SK-N-SH treated with all-trans-retinoic acid at 6 μM for 48 hours (cell line): ENCODE measurements at regions not wholly inside any gene's neighbourhood (a gene's known extent, or its start where the extent isn't known, plus 50 kb on each side); places are given as distances from the start of the nearest gene placed in this dataset.

Source experiments
- ATAC-seq: fragments of 200-7000 bp; cut with Tn5 transposase; 3 replicates; pipeline ENCODE4 v1.9.1; 2020; ENCODE audit warnings: mild to moderate bottlenecking, moderate library complexity
- ARNTL ChIP-seq: fragments of 450-650 bp; formaldehyde crosslinking; IDR thresholded peaks from 2 replicates; pipeline ENCODE4 v1.5.0; 2020; ENCODE audit warnings: low read depth, mild to moderate bottlenecking, moderate library complexity, borderline replicate concordance
- BACH2 ChIP-seq: fragments of 250-450 bp; sonication (Bioruptor Pico); IDR thresholded peaks from 2 replicates; pipeline ENCODE4 v1.9.0; 2021; ENCODE audit warnings: mild to moderate bottlenecking, borderline replicate concordance
- CSDC2 ChIP-seq: fragments of 250-450 bp; sonication (Bioruptor Pico); IDR thresholded peaks from 2 replicates; pipeline ENCODE4 v1.5.0; 2020; ENCODE audit warnings: mild to moderate bottlenecking, moderate library complexity
- CSRNP3 ChIP-seq: fragments of 250-450 bp; sonication (Bioruptor Pico); IDR thresholded peaks from 2 replicates; pipeline ENCODE4 v1.5.1; 2021; ENCODE audit warnings: mild to moderate bottlenecking, moderate library complexity
- ESRRG ChIP-seq: fragments of 250-450 bp; sonication (Bioruptor Pico); IDR thresholded peaks from 2 replicates; pipeline ENCODE4 v1.6.1; 2021; ENCODE audit warnings: mild to moderate bottlenecking
- ISL1 ChIP-seq: fragments of 250-450 bp; sonication (Bioruptor Pico); IDR thresholded peaks from 2 replicates; pipeline ENCODE4 v2.1.2; 2022; ENCODE audit warnings: mild to moderate bottlenecking, moderate library complexity
- OSR1 ChIP-seq: fragments of 250-450 bp; sonication (Bioruptor Pico); IDR thresholded peaks from 2 replicates; pipeline ENCODE4 v1.8.0; 2022; ENCODE audit warnings: moderate library complexity, mild to moderate bottlenecking, inconsistent platforms
- POU6F1 ChIP-seq: fragments of 250-450 bp; sonication (Bioruptor Pico); IDR thresholded peaks from 2 replicates; pipeline ENCODE4 v1.8.0; 2021; ENCODE audit warnings: low read depth, mild to moderate bottlenecking, moderate library complexity, borderline replicate concordance
- PPARA ChIP-seq: fragments of 250-450 bp; sonication (Bioruptor Pico); IDR thresholded peaks from 2 replicates; pipeline ENCODE4 v1.5.0; 2020; ENCODE audit warnings: mild to moderate bottlenecking, borderline replicate concordance
- RARB ChIP-seq: fragments of 250-450 bp; sonication (Bioruptor Pico); IDR thresholded peaks from 2 replicates; pipeline ENCODE4 v1.8.0; 2021; ENCODE audit warnings: mild to moderate bottlenecking, moderate library complexity
- SNAI2 ChIP-seq: fragments of 250-450 bp; sonication (Bioruptor Pico); IDR thresholded peaks from 2 replicates; pipeline ENCODE4 v1.5.0; 2020; ENCODE audit warnings: mild to moderate bottlenecking, moderate library complexity
- TCF4 ChIP-seq: fragments of 250-450 bp; sonication (Bioruptor Pico); IDR thresholded peaks from 2 replicates; pipeline ENCODE4 v1.8.0; 2021; ENCODE audit warnings: mild to moderate bottlenecking, moderate library complexity, borderline replicate concordance
- TOX ChIP-seq: fragments of 250-450 bp; sonication (Bioruptor Pico); IDR thresholded peaks from 2 replicates; pipeline ENCODE4 v1.8.0; 2021; ENCODE audit warnings: mild to moderate bottlenecking, moderate library complexity, borderline replicate concordance
- TSHZ2 ChIP-seq: fragments of 250-450 bp; sonication (Bioruptor Pico); IDR thresholded peaks from 2 replicates; pipeline ENCODE4 v1.5.0; 2020; ENCODE audit warnings: mild to moderate bottlenecking, moderate library complexity
- ZC3H10 ChIP-seq: fragments of 250-450 bp; sonication (Bioruptor Pico); IDR thresholded peaks from 2 replicates; pipeline ENCODE4 v1.5.1; 2021; ENCODE audit warnings: mild to moderate bottlenecking, moderate library complexity
- ZFP3 ChIP-seq: fragments of 250-450 bp; sonication (Bioruptor Pico); IDR thresholded peaks from 2 replicates; pipeline ENCODE4 v1.5.0; 2020; ENCODE audit warnings: mild to moderate bottlenecking, moderate library complexity
- ZNF565 ChIP-seq: fragments of 450-650 bp; formaldehyde crosslinking; conservative IDR thresholded peaks from 2 replicates; pipeline ENCODE4 v1.5.0; 2020; ENCODE audit warnings: low read depth, mild to moderate bottlenecking, moderate library complexity
- ZNF70 ChIP-seq: fragments of 450-650 bp; formaldehyde crosslinking; IDR thresholded peaks from 2 replicates; pipeline ENCODE4 v1.5.0; 2020; ENCODE audit warnings: mild to moderate bottlenecking, moderate library complexity
- ZNF8 ChIP-seq: fragments of 450-650 bp; formaldehyde crosslinking; IDR thresholded peaks from 2 replicates; pipeline ENCODE4 v1.5.0; 2020; ENCODE audit warnings: mild to moderate bottlenecking, moderate library complexity
- TF ChIP-seq, protein P1 (sequence below): fragments of 250-450 bp; sonication (Bioruptor Pico); IDR thresholded peaks from 2 replicates; pipeline ENCODE4 v1.8.0; 2020; ENCODE audit warnings: mild to moderate bottlenecking, moderate library complexity, borderline replicate concordance
- TF ChIP-seq, protein P2 (sequence below): fragments of 250-450 bp; sonication (Bioruptor Pico); IDR thresholded peaks from 2 replicates; pipeline ENCODE4 v1.5.1; 2020; ENCODE audit warnings: low read depth, mild to moderate bottlenecking, moderate library complexity

DNA sequence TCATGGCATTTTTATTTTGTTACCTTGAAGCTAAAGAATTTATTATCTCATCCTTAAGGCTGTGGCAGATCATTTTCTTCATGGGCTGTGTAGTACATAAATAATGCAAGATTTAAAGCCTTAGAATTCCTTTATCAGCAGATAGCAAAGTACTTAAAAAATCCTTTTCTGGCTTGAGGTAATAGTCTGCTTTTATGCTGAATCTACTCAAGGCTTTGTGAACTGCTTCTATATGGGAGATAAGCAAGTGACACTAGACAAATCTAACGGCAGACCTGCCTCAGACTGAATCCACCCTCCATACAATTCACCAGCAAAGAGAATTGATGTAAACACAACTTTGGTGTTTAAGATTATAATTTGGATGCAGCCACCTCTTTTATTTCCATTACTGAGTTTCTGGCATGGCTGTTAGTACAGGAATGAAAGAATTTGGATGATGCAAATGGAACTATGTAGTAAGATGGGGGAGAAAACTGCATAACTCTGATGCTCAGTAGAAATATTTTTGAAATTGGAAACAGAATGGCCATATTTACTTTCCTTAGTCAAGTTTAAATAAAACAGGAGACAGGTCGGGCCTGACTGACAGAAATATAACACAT, 1121.5 kb downstream of the NAALADL2 start:
- ATAC-seq: no peak
- TF ChIP-seq, protein P1, sequence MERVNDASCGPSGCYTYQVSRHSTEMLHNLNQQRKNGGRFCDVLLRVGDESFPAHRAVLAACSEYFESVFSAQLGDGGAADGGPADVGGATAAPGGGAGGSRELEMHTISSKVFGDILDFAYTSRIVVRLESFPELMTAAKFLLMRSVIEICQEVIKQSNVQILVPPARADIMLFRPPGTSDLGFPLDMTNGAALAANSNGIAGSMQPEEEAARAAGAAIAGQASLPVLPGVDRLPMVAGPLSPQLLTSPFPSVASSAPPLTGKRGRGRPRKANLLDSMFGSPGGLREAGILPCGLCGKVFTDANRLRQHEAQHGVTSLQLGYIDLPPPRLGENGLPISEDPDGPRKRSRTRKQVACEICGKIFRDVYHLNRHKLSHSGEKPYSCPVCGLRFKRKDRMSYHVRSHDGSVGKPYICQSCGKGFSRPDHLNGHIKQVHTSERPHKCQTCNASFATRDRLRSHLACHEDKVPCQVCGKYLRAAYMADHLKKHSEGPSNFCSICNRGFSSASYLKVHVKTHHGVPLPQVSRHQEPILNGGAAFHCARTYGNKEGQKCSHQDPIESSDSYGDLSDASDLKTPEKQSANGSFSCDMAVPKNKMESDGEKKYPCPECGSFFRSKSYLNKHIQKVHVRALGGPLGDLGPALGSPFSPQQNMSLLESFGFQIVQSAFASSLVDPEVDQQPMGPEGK (CRISPR knock-in tag): no peak
- TF ChIP-seq ISL1 (CRISPR knock-in tag): peak; percentile 31; the same call in 1 of the 2 replicates
- TF ChIP-seq, all 23 proteins: peak for 1

DNA sequence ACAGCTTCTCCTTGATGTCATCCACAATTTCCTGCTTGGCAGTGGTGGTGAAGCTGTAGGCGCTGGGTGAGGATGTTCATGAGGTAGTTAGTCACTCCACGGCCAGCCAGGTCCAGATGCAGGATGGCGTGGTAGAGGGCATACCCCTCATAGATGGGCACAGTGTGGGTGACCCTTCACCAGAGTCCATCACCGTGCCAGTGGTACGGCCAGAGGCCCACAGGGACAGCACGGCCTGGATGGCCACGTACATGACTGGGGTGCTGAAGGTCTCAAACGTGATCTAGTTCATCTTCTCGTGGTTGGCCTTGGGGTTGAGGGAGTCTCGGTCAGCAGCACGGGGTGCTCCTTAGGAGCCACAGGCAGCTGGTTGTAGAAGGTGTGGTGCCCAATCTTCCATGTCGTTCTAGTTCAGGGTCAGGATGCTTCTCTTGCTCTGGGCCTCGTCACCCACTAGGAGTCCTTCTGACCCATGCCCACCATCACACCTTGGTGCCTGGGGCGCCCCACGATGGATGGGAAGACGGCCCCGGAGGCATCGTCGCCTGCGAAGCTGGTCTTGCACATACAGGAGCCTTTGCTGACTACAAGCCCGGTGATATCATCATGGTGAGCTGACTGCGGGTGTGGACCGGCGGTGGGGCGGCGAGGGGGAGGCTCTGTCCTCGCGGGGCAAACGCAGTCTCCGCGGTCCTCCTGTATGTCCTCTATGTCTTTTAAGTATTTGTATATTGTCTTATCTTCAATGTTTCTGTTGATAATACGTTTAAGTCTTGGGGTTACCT, 1119.0 kb downstream of the NAALADL2 start:
- TF ChIP-seq PPARA (CRISPR knock-in tag) (no peak), CSDC2 (no peak), ZFP3 (CRISPR knock-in tag) (no peak), TOX (CRISPR knock-in tag) (no peak), POU6F1 (CRISPR knock-in tag) (no peak)
- ATAC-seq: no peak

- no peak for ATAC-seq
- TF ChIP-seq ZNF8 (CRISPR knock-in tag) (no peak), BACH2 (CRISPR knock-in tag) (no peak), PPARA (CRISPR knock-in tag) (no peak), SNAI2 (CRISPR knock-in tag) (no peak), ZNF565 (no peak), ZC3H10 (CRISPR knock-in tag) (no peak), OSR1 (CRISPR knock-in tag) (no peak), ARNTL (CRISPR knock-in tag) (no peak), TSHZ2 (CRISPR knock-in tag) (no peak), ISL1 (CRISPR knock-in tag) (no peak), TCF4 (no peak), CSRNP3 (CRISPR knock-in tag) (no peak), ZNF70 (CRISPR knock-in tag) (no peak), ESRRG (CRISPR knock-in tag) (no peak), RARB (CRISPR knock-in tag) (no peak)
- TF ChIP-seq, protein P1 (CRISPR knock-in tag): no peak
- TF ChIP-seq, protein P2, sequence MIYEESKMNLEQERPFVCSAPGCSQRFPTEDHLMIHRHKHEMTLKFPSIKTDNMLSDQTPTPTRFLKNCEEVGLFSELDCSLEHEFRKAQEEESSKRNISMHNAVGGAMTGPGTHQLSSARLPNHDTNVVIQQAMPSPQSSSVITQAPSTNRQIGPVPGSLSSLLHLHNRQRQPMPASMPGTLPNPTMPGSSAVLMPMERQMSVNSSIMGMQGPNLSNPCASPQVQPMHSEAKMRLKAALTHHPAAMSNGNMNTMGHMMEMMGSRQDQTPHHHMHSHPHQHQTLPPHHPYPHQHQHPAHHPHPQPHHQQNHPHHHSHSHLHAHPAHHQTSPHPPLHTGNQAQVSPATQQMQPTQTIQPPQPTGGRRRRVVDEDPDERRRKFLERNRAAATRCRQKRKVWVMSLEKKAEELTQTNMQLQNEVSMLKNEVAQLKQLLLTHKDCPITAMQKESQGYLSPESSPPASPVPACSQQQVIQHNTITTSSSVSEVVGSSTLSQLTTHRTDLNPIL (CRISPR knock-in tag): no peak
Observed at GRCh38 chr3:175969456-175969855, 1110.3 kb downstream of the NAALADL2 start.
